HG03442 (cell line): ENCODE measurements at regions not wholly inside any gene's neighbourhood (a gene's known extent, or its start where the extent isn't known, plus 50 kb on each side); places are given as distances from the start of the nearest gene placed in this dataset.

Source experiments
- ATAC-seq: cut with Tn5 transposase; IDR thresholded peaks from one replicate; pipeline ENCODE4 v1.9.1; 2021; ENCODE audit warnings: mild to moderate bottlenecking, moderate library complexity; ENCODE audit not compliant: unreplicated experiment

DNA sequence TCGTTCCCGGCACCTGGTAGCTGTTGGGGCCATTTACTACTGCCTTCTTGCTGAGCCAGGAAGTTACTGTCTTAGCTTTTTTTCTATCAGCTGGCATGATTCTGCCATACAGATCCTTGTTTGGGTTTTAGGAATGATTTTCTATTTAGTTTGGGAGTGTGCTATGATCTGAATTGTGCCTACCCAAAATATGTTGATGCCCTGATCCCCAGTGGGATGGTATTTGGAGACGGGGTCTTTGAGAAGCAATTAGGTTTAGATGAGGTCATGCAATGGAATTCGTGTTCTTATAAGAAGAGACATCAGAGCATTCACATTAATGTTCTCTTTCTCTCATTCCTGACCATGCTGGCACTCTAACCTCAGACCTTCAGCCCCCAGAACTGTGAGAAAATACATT is 59.4 kb upstream of the HS3ST2 start:
- ATAC-seq, result no peak

DNA sequence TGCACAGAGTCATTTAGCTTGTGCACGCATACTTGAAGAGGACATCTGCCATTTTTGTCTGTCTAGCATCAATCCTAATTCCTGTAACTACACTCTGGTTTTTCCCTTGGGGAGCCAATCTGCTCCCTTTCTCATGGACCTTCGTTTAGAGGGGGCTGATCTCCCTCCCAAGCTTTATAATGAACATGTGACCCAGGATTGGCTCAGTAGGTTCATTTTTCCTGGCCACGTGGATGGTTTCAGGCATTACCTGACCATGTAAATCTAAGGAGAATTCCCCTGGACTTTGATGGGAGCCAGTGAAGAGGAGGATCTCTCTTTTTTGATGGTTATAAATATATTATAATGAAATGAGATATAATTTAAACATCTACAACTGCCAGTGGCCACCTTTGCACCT is 56.8 kb upstream of the HS3ST2 start:
- no peak for ATAC-seq

DNA sequence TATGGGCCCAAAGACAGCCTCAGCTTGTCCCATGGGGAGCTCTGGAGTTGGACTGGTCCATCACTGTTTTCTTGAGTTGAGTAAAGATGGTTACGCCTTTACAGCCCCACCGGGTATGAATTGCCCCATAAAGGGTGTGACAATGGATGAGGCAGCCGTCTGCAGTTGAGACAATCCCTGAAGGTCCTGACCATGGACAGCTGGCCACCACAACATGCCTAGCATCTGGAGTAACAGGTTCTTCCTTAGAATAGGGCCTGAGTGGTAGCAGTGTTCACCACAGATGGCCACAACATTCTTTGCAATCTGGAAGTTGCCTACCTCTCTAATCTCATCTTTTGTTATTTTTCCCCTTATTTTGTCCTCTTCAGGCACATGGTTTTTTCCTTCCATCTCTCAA is 51.5 kb upstream of the HS3ST2 start:
- ATAC-seq, result no peak

DNA sequence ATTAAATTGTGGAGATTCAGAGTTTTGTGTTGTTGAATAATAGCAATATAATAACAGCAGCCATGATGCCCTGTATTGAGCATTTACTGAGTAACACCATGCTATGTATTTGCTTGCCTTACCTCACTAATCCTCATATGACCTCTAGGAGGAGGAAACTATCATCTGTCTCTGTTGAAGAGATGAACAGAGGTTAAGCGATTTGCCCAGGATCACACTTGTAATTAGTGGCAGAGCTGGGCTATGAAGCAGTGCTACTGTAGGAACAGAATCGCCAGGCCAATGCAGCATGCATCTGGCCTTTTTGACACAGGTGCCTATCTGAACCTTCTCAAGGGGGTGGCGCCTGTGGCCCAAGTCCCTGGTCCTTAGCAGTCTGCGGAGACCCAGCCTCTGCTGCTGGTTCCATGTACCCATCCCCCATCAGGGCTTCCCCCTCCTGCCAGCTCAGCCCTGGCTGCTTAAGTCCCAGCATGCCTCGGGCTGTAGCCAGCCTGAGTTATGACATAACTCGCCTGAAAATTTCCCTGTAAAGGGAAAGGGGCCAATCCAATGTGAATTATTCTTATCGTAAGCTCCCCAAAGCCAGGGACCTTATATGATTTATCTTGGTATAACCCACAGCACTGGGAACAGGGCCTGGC is 50.4 kb upstream of the HS3ST2 start:
- no peak for ATAC-seq
